HEK293 (cell line): ENCODE measurements at regions not wholly inside any gene's neighbourhood (a gene's known extent, or its start where the extent isn't known, plus 50 kb on each side); places are given as distances from the start of the nearest gene placed in this dataset.

ENCODE experiments used
- ATF2 ChIP-seq: fragments of 450-650 bp; formaldehyde crosslinking; IDR thresholded peaks from 2 replicates; pipeline ENCODE4 v1.5.1; 2016; ENCODE audit warnings: missing biosample characterization, missing genetic modification characterization, low read depth
- CTCF ChIP-seq: fragments of 450-650 bp; formaldehyde crosslinking; IDR thresholded peaks from 2 replicates; pipeline ENCODE4 v1.5.1; 2016; ENCODE audit warnings: missing biosample characterization, missing genetic modification characterization
- ZNF121 ChIP-seq: fragments of 450-650 bp; formaldehyde crosslinking; IDR thresholded peaks from 2 replicates; pipeline ENCODE4 v1.5.1; 2016; ENCODE audit warnings: missing biosample characterization, missing genetic modification characterization
- ZNF2 ChIP-seq: fragments of 450-650 bp; formaldehyde crosslinking; IDR thresholded peaks from 2 replicates; pipeline ENCODE4 v1.5.1; 2016; ENCODE audit warnings: missing biosample characterization, missing genetic modification characterization
- ZNF223 ChIP-seq: fragments of 450-650 bp; formaldehyde crosslinking; IDR thresholded peaks from 2 replicates; pipeline ENCODE4 v1.5.1; 2016; ENCODE audit warnings: missing biosample characterization, missing genetic modification characterization
- ZNF37A ChIP-seq: fragments of 450-650 bp; IDR thresholded peaks from 2 replicates; pipeline ENCODE4 v1.5.1; 2018; ENCODE audit warnings: missing biosample characterization, missing genetic modification characterization
- ZNF449 ChIP-seq: fragments of 450-650 bp; formaldehyde crosslinking; IDR thresholded peaks from 2 replicates; pipeline ENCODE4 v1.5.1; 2017; ENCODE audit warnings: missing biosample characterization, mild to moderate bottlenecking, missing genetic modification characterization, moderate library complexity

GRCh38 chr7:30222515-30223215, 61.7 kb upstream of the ZNRF2 start:
- no peak for TF ChIP-seq ZNF2 (tag by site-specific recombination)
- TF ChIP-seq ZNF121, result no peak
- TF ChIP-seq ZNF449, result no peak
- no peak for TF ChIP-seq CTCF (tag by site-specific recombination)
- no peak for TF ChIP-seq ZNF37A (tag by site-specific recombination)
- TF ChIP-seq ATF2 (tag by site-specific recombination), result no peak
- TF ChIP-seq ZNF223 (tag by site-specific recombination), result no peak
